ENCODE measurements at regions not wholly inside any gene's neighbourhood (a gene's known extent, or its start where the extent isn't known, plus 50 kb on each side); places are given as distances from the start of the nearest gene placed in this dataset.
"Not testable (repeated sequence)": the region's sequence is repeated elsewhere in the genome, so short reads cannot be mapped to it uniquely, and the experiment has no call there.

- Histone ChIP-seq H3K4me1 (ENCODE audit: insufficient read depth) (no peaks in the 10 kb centered on the region), H3K4me3 (ENCODE audit: low read depth, low read length) (no peak overlapping the region), H3K36me3 (ENCODE audit: insufficient read depth) (no peaks in the 10 kb centered on the region), H3K27ac (ENCODE audit: low read depth) (no peak overlapping the region)
- DNase-seq (ENCODE audit: extremely low spot score): no peak
- 95% methylated on average over 1 of the region's 1 CpG for WGBS
Measured at GRCh38 chr3:162665684-162666391, 1169.2 kb downstream of the OTOL1 start.

GRCh38 chr3:162666835-162667234 lies 1170.2 kb downstream of the OTOL1 start:
- Histone ChIP-seq H3K27ac (ENCODE audit: low read depth) (no peak overlapping the region), H3K4me3 (ENCODE audit: low read depth, low read length) (no peak overlapping the region), H3K36me3 (ENCODE audit: insufficient read depth) (no peaks in the 10 kb centered on the region), H3K4me1 (ENCODE audit: insufficient read depth) (no peaks in the 10 kb centered on the region)
- no peak for DNase-seq (ENCODE audit: extremely low spot score)
- WGBS: 92% methylated on average over 10 of the region's 10 CpGs

- DNase-seq (ENCODE audit: extremely low spot score): no peak
- Histone ChIP-seq H3K4me1 (ENCODE audit: insufficient read depth) (no peaks in the 10 kb centered on the region), H3K27ac (ENCODE audit: low read depth) (no peak overlapping the region), H3K36me3 (ENCODE audit: insufficient read depth) (no peaks in the 10 kb centered on the region), H3K4me3 (ENCODE audit: low read depth, low read length) (no peak overlapping the region)
Measured at GRCh38 chr3:162670181-162670580, 1173.6 kb downstream of the OTOL1 start.

GRCh38 chr3:162677475-162677874 lies 1180.9 kb downstream of the OTOL1 start:
- 55% methylated on average over 1 of the region's 1 CpG for WGBS
- Histone ChIP-seq H3K27ac (ENCODE audit: low read depth) (no peak overlapping the region), H3K4me1 (ENCODE audit: insufficient read depth) (no peaks in the 10 kb centered on the region), H3K4me3 (ENCODE audit: low read depth, low read length) (no peak overlapping the region), H3K36me3 (ENCODE audit: insufficient read depth) (no peaks in the 10 kb centered on the region)
- no peak for DNase-seq (ENCODE audit: extremely low spot score)

DNA sequence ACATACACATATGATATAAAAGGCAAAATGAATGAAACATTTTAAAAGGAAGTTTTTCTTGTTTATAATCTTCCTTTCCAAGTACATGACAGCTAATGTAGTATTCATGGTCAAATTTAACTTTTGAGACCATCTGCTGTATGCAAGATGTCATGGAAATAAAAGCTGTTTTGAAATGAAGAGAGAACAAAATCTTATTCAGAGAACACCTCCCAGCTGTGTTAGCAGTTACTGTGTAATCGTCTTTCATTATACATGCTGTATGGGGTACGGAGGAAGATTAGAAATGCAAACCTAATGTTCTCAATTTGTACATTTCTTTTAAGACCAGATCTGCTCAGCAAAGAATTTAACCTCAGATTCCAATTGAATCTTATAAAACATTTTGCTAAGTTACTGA lies 1182.3 kb downstream of the OTOL1 start:
- Histone ChIP-seq H3K27ac (ENCODE audit: low read depth) (no peak overlapping the region), H3K4me1 (ENCODE audit: insufficient read depth) (no peaks in the 10 kb centered on the region), H3K36me3 (ENCODE audit: insufficient read depth) (no peaks in the 10 kb centered on the region), H3K4me3 (ENCODE audit: low read depth, low read length) (no peak overlapping the region)
- WGBS: 64% methylated on average over 2 of the region's 2 CpGs
- DNase-seq (ENCODE audit: extremely low spot score): no peak

- Histone ChIP-seq H3K4me3 (ENCODE audit: low read depth, low read length) (no peak overlapping the region), H3K4me1 (ENCODE audit: insufficient read depth) (no peaks in the 10 kb centered on the region), H3K27ac (ENCODE audit: low read depth) (no peak overlapping the region), H3K36me3 (ENCODE audit: insufficient read depth) (no peaks in the 10 kb centered on the region)
- no peak for DNase-seq (ENCODE audit: extremely low spot score)
- WGBS: 72% methylated on average over 3 of the region's 3 CpGs
Measured at GRCh38 chr3:162684260-162684659, 1187.7 kb downstream of the OTOL1 start.

GRCh38 chr3:162699291-162699690 lies 1202.7 kb downstream of the OTOL1 start:
- no peak overlapping the region for H3K4me3 ChIP-seq (ENCODE audit: low read depth, low read length)
- DNase-seq (ENCODE audit: extremely low spot score): no peak
- 67% methylated on average over 1 of the region's 1 CpG for WGBS

DNA sequence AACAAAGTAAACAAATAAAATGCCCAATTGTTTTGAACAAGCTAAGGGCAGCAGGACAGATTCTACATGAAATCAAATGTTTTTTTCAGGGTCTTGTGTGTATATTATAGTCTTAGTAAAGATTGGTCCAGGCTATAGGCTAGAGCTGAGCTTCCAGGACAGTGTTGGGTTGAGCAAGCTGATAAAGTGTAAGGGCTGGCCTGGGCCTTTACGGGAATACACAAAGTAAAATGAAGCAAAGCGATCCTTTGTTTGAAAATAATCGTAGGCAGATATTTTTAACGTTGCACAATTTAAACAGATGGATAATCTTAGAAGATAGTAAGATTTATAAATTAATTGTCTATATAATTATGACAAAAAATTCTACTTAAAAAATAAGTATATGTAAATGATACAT lies 1204.6 kb downstream of the OTOL1 start:
- Histone ChIP-seq H3K36me3 (ENCODE audit: insufficient read depth) (no peaks in the 10 kb centered on the region), H3K4me3 (ENCODE audit: low read depth, low read length) (no peak overlapping the region), H3K4me1 (ENCODE audit: insufficient read depth) (no peaks in the 10 kb centered on the region), H3K27ac (ENCODE audit: low read depth) (no peak overlapping the region)
- DNase-seq (ENCODE audit: extremely low spot score): no peak
- WGBS: 87% methylated on average over 4 of the region's 4 CpGs

More at GRCh38 chr3:162699291-162699690, 1202.7 kb downstream of the OTOL1 start:
- Histone ChIP-seq H3K4me1 (ENCODE audit: insufficient read depth) (no peaks in the 10 kb centered on the region), H3K36me3 (ENCODE audit: insufficient read depth) (no peaks in the 10 kb centered on the region), H3K27ac (ENCODE audit: low read depth) (no peak overlapping the region)

- H3K36me3 ChIP-seq (ENCODE audit: insufficient read depth): no peaks in the 10 kb centered on the region
- H3K4me3 ChIP-seq (ENCODE audit: low read depth, low read length): no peak overlapping the region
- no peak overlapping the region for H3K27ac ChIP-seq (ENCODE audit: low read depth)
- DNase-seq (ENCODE audit: extremely low spot score): no peak
- 94% methylated on average over 31 of the region's 31 CpGs for WGBS
- no peaks in the 10 kb centered on the region for H3K4me1 ChIP-seq (ENCODE audit: insufficient read depth)
Measured at GRCh38 chr3:162702768-162703385, 1206.3 kb downstream of the OTOL1 start.

GRCh38 chr3:162704238-162704637 lies 1207.6 kb downstream of the OTOL1 start:
- 26% methylated on average over 1 of the region's 1 CpG for WGBS
- no peak for DNase-seq (ENCODE audit: extremely low spot score)

GRCh38 chr3:162704799-162705385 lies 1208.3 kb downstream of the OTOL1 start:
- H3K36me3 ChIP-seq (ENCODE audit: insufficient read depth): no peaks in the 10 kb centered on the region
- 84% methylated on average over 5 of the region's 5 CpGs for WGBS
- H3K4me3 ChIP-seq (ENCODE audit: low read depth, low read length): no peak overlapping the region
- H3K27ac ChIP-seq (ENCODE audit: low read depth): no peak overlapping the region
- H3K4me1 ChIP-seq (ENCODE audit: insufficient read depth): no peaks in the 10 kb centered on the region
- DNase-seq (ENCODE audit: extremely low spot score): no peak

More at GRCh38 chr3:162704238-162704637, 1207.6 kb downstream of the OTOL1 start:
- H3K27ac ChIP-seq (ENCODE audit: low read depth): no peak overlapping the region
- no peaks in the 10 kb centered on the region for H3K36me3 ChIP-seq (ENCODE audit: insufficient read depth)
- H3K4me1 ChIP-seq (ENCODE audit: insufficient read depth): no peaks in the 10 kb centered on the region
- H3K4me3 ChIP-seq (ENCODE audit: low read depth, low read length): no peak overlapping the region

DNA sequence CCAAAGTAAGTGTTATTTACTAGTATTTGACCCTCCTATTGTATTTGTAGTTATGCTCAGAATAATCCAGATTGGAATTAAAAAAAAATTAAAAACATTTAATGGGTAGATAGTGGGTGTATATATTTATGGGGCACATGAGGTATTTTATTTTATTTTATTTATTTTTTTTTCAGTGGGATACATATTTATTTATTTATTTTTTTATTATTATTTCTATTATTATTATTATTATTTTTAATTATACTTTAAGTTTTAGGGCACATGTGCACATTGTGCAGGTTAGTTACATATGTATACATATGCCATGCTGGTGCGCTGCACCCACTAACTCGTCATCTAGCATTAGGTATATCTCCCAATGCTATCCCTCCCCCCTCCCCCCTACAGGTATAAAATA lies 1211.8 kb downstream of the OTOL1 start:
- not testable (repeated sequence) for H3K4me3 ChIP-seq (ENCODE audit: low read depth, low read length); H3K36me3 ChIP-seq (ENCODE audit: insufficient read depth); DNase-seq (ENCODE audit: extremely low spot score); H3K4me1 ChIP-seq (ENCODE audit: insufficient read depth); H3K27ac ChIP-seq (ENCODE audit: low read depth)
- WGBS: 97% methylated on average over 2 of the region's 2 CpGs

GRCh38 chr3:162708942-162709706 lies 1212.5 kb downstream of the OTOL1 start:
- H3K36me3 ChIP-seq (ENCODE audit: insufficient read depth); H3K27ac ChIP-seq (ENCODE audit: low read depth); H3K4me3 ChIP-seq (ENCODE audit: low read depth, low read length); H3K4me1 ChIP-seq (ENCODE audit: insufficient read depth); DNase-seq (ENCODE audit: extremely low spot score): not testable (repeated sequence)
- 88% methylated on average over 15 of the region's 15 CpGs for WGBS
